PC-9 (cell line): ENCODE measurements at regions not wholly inside any gene's neighbourhood (a gene's known extent, or its start where the extent isn't known, plus 50 kb on each side); places are given as distances from the start of the nearest gene placed in this dataset.

Source experiments
- EZH2 ChIP-seq: fragments of 200-600 bp; sonication (generic); IDR thresholded peaks from 2 replicates; pipeline ENCODE4 v1.8.0; 2017; ENCODE audit warnings: antibody characterized with exemption, low read depth
- TF ChIP-seq, protein P1 (sequence below): fragments of 200-600 bp; sonication (generic); conservative IDR thresholded peaks from 2 replicates; pipeline ENCODE4 v1.6.1; 2017; ENCODE audit warnings: mixed run types, antibody characterized with exemption, mild to moderate bottlenecking, moderate library complexity

DNA sequence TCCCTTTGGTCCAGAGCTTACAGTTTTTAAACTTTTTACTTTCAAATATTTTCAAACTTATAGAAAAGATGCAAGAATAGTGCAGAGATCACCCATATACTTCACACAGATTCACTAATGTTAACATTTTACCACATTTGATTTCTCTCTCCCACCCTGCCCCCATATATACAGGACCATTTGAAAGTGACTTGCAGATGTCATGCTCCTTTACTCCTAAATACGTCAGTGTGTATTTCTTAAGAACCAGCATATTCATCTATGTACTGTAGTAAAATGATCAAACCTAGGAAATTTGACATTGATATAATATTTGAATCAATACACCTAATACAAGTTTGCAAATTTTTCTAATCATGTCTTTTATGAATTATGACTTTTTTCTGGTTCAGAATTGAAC is 100.4 kb upstream of the CHD1 start:
- TF ChIP-seq, protein P1, sequence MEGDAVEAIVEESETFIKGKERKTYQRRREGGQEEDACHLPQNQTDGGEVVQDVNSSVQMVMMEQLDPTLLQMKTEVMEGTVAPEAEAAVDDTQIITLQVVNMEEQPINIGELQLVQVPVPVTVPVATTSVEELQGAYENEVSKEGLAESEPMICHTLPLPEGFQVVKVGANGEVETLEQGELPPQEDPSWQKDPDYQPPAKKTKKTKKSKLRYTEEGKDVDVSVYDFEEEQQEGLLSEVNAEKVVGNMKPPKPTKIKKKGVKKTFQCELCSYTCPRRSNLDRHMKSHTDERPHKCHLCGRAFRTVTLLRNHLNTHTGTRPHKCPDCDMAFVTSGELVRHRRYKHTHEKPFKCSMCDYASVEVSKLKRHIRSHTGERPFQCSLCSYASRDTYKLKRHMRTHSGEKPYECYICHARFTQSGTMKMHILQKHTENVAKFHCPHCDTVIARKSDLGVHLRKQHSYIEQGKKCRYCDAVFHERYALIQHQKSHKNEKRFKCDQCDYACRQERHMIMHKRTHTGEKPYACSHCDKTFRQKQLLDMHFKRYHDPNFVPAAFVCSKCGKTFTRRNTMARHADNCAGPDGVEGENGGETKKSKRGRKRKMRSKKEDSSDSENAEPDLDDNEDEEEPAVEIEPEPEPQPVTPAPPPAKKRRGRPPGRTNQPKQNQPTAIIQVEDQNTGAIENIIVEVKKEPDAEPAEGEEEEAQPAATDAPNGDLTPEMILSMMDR: no peak
- no peak for TF ChIP-seq EZH2
